ENCODE measurements at regions not wholly inside any gene's neighbourhood (a gene's known extent, or its start where the extent isn't known, plus 50 kb on each side); places are given as distances from the start of the nearest gene placed in this dataset.

DNA sequence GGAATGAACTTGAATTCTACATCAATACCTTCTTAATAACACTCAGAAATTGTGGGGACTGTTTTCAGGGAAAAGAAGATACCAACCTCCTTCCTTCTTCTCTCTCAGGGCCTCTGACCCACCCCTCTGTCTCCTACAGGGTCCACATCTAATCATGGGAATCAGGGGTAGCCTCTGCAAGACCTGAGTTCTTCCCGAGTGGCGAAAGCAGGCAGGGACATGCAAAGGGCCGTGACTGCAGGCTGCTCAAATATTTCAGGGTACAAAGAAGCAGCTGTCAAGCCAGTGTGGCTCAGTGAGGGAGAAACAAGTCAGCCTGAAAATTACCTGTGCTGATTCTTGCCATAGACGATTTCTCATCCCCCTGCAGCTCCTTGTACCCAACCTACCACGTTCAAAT lies 123.1 kb upstream of the PARP11 start:
- Mint-ChIP-seq H3K27me3 (no peaks in the 10 kb centered on the region), H3K4me3 (no peak overlapping the region)
- ATAC-seq: no peak

GRCh38 chr12:3995306-3995705 lies 122.1 kb upstream of the PARP11 start:
- no peaks in the 10 kb centered on the region for H3K36me3 Mint-ChIP-seq (ENCODE audit: low read depth)
- no peak overlapping the region for H3K4me3 Mint-ChIP-seq
- no peaks in the 10 kb centered on the region for H3K9me3 Mint-ChIP-seq
- no peaks in the 10 kb centered on the region for H3K27me3 Mint-ChIP-seq
- H3K4me1 Mint-ChIP-seq: peaks cover 23% of the 10 kb centered on the region
- no peak overlapping the region for H3K27ac Mint-ChIP-seq
- no peak for DNase-seq
- no peak for ATAC-seq

More for the DNA sequence above, 123.1 kb upstream of the PARP11 start:
- Mint-ChIP-seq H3K4me1 (peaks cover 24% of the 10 kb centered on the region), H3K9me3 (no peaks in the 10 kb centered on the region), H3K36me3 (ENCODE audit: low read depth) (no peaks in the 10 kb centered on the region), H3K27ac (no peak overlapping the region)
- DNase-seq: no peak

DNA sequence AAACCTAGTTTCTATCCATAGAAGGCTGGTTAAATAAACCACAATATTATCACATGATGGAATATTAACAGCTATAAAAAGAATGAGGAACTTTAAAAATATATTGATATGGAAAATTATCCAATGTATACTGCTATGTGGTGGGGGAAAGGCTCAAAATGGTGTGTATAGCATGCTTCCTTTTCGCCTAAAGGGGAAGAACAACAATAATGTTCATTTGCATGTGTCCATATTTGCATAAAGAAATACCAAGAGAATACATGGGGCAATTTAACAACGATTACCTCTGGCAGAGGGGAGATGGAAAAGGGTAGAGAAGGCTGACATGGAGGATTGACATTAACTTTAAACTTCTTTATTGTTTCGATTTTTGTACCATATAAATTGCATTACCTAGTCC lies 121.3 kb upstream of the PARP11 start:
- peaks cover 22% of the 10 kb centered on the region for H3K4me1 Mint-ChIP-seq
- H3K36me3 Mint-ChIP-seq (ENCODE audit: low read depth): no peaks in the 10 kb centered on the region
- H3K27ac Mint-ChIP-seq: no peak overlapping the region
- no peaks in the 10 kb centered on the region for H3K27me3 Mint-ChIP-seq
- ATAC-seq: no peak
- no peak overlapping the region for H3K4me3 Mint-ChIP-seq
- no peaks in the 10 kb centered on the region for H3K9me3 Mint-ChIP-seq
- no peak for DNase-seq

GRCh38 chr12:3992945-3993344 lies 119.7 kb upstream of the PARP11 start:
- Mint-ChIP-seq H3K4me3 (no peak overlapping the region), H3K27ac (no peak overlapping the region), H3K9me3 (no peaks in the 10 kb centered on the region), H3K4me1 (peaks cover 30% of the 10 kb centered on the region), H3K36me3 (ENCODE audit: low read depth) (no peaks in the 10 kb centered on the region), H3K27me3 (no peaks in the 10 kb centered on the region)
- ATAC-seq (no peak), DNase-seq (no peak)

- no peak overlapping the region for H3K27ac Mint-ChIP-seq
- DNase-seq: no peak
- H3K9me3 Mint-ChIP-seq: no peaks in the 10 kb centered on the region
Measured at GRCh38 chr12:3991798-3992580, 118.8 kb upstream of the PARP11 start.

DNA sequence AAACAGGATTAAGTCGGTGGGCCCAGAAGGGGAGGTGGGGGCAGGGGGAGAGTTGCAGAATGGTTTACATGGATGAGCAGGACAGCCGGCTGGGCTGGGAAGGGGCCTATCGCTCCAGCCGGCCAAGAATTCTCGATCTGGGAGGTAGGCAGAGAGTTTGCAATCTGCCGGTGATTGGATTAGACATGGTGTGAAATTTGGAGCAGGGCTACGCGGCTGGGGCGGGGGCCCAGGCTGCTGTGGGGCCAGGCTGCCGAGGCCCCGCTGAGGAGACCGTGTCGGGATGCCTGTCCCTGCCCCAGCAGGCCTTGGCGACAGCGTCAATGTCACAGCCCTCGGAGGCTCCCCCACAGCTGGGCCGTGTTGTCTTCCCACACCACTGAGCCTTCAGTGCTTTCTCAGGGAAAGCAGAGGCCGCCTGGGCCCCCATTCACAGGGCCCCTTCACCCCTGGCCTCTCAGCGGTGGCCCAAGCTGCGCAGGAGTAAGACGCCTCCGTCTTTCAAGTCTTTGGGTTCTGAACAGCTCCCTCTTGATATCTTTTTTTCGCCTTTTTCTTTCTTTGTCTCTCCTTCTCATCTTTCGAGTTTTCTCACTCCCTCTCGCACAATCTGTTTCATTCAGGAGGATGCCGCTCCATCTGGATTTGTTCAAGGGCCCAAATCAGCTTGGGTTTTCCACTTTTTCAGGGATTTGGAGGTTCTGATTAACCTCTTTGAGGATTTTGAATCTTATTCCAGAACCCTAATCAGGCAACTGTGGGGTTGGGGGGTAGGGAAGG lies 117.5 kb upstream of the PARP11 start:
- H3K36me3 Mint-ChIP-seq (ENCODE audit: low read depth): no peaks in the 10 kb centered on the region
- no peak overlapping the region for H3K27ac Mint-ChIP-seq
- H3K4me3 Mint-ChIP-seq: no peak overlapping the region
- DNase-seq: no peak
- peaks cover 46% of the 10 kb centered on the region for H3K4me1 Mint-ChIP-seq
- ATAC-seq: no peak
- no peaks in the 10 kb centered on the region for H3K27me3 Mint-ChIP-seq
- H3K9me3 Mint-ChIP-seq: no peaks in the 10 kb centered on the region

More at GRCh38 chr12:3991798-3992580, 118.8 kb upstream of the PARP11 start:
- ATAC-seq: no peak
- no peaks in the 10 kb centered on the region for H3K36me3 Mint-ChIP-seq (ENCODE audit: low read depth)
- H3K4me1 Mint-ChIP-seq: peaks cover 37% of the 10 kb centered on the region
- H3K27me3 Mint-ChIP-seq: no peaks in the 10 kb centered on the region
- H3K4me3 Mint-ChIP-seq: no peak overlapping the region

GRCh38 chr12:3989218-3989550 lies 116.0 kb upstream of the PARP11 start:
- Mint-ChIP-seq H3K36me3 (ENCODE audit: low read depth) (no peaks in the 10 kb centered on the region), H3K9me3 (no peaks in the 10 kb centered on the region), H3K27ac (peak overlapping the region; percentile 91), H3K4me1 (peaks cover 43% of the 10 kb centered on the region), H3K4me3 (peak overlapping the region; percentile 19), H3K27me3 (no peaks in the 10 kb centered on the region)
- ATAC-seq (peak; percentile 12), DNase-seq (no peak)

GRCh38 chr12:3988519-3989217 lies 115.5 kb upstream of the PARP11 start:
- Mint-ChIP-seq H3K9me3 (no peaks in the 10 kb centered on the region), H3K4me3 (peak overlapping the region; percentile 19), H3K4me1 (peaks cover 43% of the 10 kb centered on the region), H3K27ac (peak overlapping the region; percentile 91), H3K27me3 (no peaks in the 10 kb centered on the region), H3K36me3 (ENCODE audit: low read depth) (no peaks in the 10 kb centered on the region)
- DNase-seq (peak; percentile 47), ATAC-seq (peak; percentile 84)

- H3K36me3 Mint-ChIP-seq (ENCODE audit: low read depth): no peaks in the 10 kb centered on the region
- no peak overlapping the region for H3K4me3 Mint-ChIP-seq
- H3K4me1 Mint-ChIP-seq: peaks cover 43% of the 10 kb centered on the region
- ATAC-seq (no peak), DNase-seq (no peak)
- peak overlapping the region; percentile 83 for H3K27ac Mint-ChIP-seq
- H3K27me3 Mint-ChIP-seq: no peaks in the 10 kb centered on the region
- no peaks in the 10 kb centered on the region for H3K9me3 Mint-ChIP-seq
Measured at GRCh38 chr12:3987571-3987970, 114.4 kb upstream of the PARP11 start.

GRCh38 chr12:3980504-3981272 lies 107.5 kb upstream of the PARP11 start:
- H3K4me1 Mint-ChIP-seq: peaks cover 58% of the 10 kb centered on the region
- peak overlapping the region; percentile 84 for H3K27ac Mint-ChIP-seq
- peaks cover 4% of the 10 kb centered on the region for H3K9me3 Mint-ChIP-seq
- H3K36me3 Mint-ChIP-seq (ENCODE audit: low read depth): no peaks in the 10 kb centered on the region
- DNase-seq (no peak), ATAC-seq (peak; percentile 41)
- no peaks in the 10 kb centered on the region for H3K27me3 Mint-ChIP-seq
- H3K4me3 Mint-ChIP-seq: peak overlapping the region; percentile 3

- Mint-ChIP-seq H3K9me3 (peaks cover 4% of the 10 kb centered on the region), H3K27ac (peak overlapping the region; percentile 97), H3K36me3 (ENCODE audit: low read depth) (no peaks in the 10 kb centered on the region), H3K27me3 (no peaks in the 10 kb centered on the region), H3K4me3 (no peak overlapping the region), H3K4me1 (peaks cover 88% of the 10 kb centered on the region)
- DNase-seq (no peak), ATAC-seq (no peak)
Measured at GRCh38 chr12:3977621-3978020, 104.4 kb upstream of the PARP11 start.

DNA sequence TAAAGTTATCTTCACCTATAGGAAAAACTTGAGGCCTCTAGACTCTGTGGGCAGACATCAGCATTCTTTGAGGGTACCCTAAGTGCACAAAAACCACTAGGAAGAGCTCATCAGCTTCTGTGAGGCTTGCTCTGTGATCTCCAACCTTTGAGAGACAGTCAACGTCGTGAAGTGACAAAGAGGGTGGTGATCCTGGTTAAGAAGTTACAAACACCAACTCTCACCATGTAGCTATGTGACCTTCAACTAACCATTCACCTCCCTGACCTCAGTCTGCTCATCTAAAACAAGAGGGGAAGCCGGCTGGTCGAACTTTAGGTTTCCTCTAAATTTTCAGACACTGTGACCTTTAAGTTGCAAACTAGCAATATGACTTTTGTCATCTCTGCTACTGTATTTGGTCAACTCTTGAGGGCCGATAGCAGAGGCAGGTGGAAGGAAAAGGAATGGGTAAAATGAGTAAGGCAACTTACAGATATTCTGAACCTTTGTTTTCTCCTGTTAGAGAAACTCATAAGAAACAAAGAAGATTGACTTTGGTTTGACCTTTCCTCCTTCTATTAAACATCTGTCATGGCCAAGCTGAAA lies 103.2 kb upstream of the PARP11 start:
- H3K4me3 Mint-ChIP-seq: peak overlapping the region; percentile 18
- no peaks in the 10 kb centered on the region for H3K36me3 Mint-ChIP-seq (ENCODE audit: low read depth)
- DNase-seq (peak; percentile 45), ATAC-seq (peak; percentile 77)
- no peaks in the 10 kb centered on the region for H3K27me3 Mint-ChIP-seq
- peaks cover 90% of the 10 kb centered on the region for H3K4me1 Mint-ChIP-seq
- peak overlapping the region; percentile 97 for H3K27ac Mint-ChIP-seq
- peaks cover 10% of the 10 kb centered on the region for H3K9me3 Mint-ChIP-seq

DNA sequence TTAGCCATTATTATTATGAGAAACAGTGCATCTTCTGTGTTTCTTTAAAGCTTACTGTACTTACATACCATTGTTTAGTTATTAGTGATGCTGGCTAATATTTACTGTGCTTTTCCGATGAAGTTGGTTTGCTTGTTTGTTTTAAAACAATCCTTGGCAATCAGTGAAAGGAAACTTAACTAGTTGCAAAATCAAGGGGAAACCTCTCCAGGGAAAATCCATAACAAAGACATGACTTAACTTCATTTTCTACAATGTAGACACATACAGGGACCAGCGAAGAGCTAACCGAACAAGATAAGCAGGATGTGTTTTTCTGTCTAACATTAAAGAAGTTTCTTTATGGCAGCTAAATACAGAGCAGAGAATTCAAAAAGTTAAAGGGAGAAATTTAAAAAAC lies 102.5 kb upstream of the PARP11 start:
- H3K36me3 Mint-ChIP-seq (ENCODE audit: low read depth): no peaks in the 10 kb centered on the region
- no peak for ATAC-seq
- H3K4me1 Mint-ChIP-seq: peaks cover 86% of the 10 kb centered on the region
- peak overlapping the region; percentile 18 for H3K4me3 Mint-ChIP-seq
- peak overlapping the region; percentile 97 for H3K27ac Mint-ChIP-seq
- H3K27me3 Mint-ChIP-seq: no peaks in the 10 kb centered on the region
- H3K9me3 Mint-ChIP-seq: peaks cover 6% of the 10 kb centered on the region
- no peak for DNase-seq

DNA sequence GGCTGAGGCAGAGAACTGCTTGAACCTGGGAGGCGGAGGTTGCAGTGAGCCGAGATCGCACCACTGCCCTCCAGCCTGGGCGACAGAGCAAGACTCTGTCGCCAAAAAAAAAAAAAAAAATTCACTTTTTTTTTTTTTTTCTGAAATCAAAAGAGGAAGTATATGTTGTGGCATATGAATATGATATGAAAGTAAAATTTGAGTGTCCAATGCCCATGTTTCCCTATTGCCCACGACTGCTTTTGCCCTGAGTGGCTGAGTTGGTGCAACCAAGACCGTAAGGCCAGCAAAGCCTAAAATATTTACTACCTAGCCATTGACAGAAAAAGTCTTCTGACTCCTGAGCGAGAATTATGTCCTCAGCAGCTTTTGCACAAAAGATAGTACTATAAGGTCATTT lies 101.7 kb upstream of the PARP11 start:
- no peak for DNase-seq

More for the DNA sequence above, 101.7 kb upstream of the PARP11 start:
- Mint-ChIP-seq H3K4me1 (peaks cover 79% of the 10 kb centered on the region), H3K4me3 (no peak overlapping the region), H3K9me3 (peaks cover 6% of the 10 kb centered on the region), H3K27me3 (no peaks in the 10 kb centered on the region), H3K27ac (peak overlapping the region; percentile 94), H3K36me3 (ENCODE audit: low read depth) (no peaks in the 10 kb centered on the region)
- ATAC-seq: no peak

Measured in activated naive CD8-positive, alpha-beta T cell treated with anti-CD3 and anti-CD28 coated beads, Interleukin-2, amount 50 U/mL, for 24 hours (primary cell).